ENCODE measurements at regions not wholly inside any gene's neighbourhood (a gene's known extent, or its start where the extent isn't known, plus 50 kb on each side); places are given as distances from the start of the nearest gene placed in this dataset.

GRCh38 chr14:22415605-22415959 lies 173.4 kb downstream of the DAD1 start:
- no peak for TF ChIP-seq CTCF (IDR thresholded peaks at IDR 0.05)
- no peak for TF ChIP-seq POLR2AphosphoS5 (IDR thresholded peaks at IDR 0.05; ENCODE audit: insufficient read depth in 1 of 2, low read depth in 1 of 2)
- TF ChIP-seq POLR2A (IDR thresholded peaks at IDR 0.05), result no peak

Data from vagina (tissue), 2 donors.